AG04450 (cell line): ENCODE measurements at regions not wholly inside any gene's neighbourhood (a gene's known extent, or its start where the extent isn't known, plus 50 kb on each side); places are given as distances from the start of the nearest gene placed in this dataset.
"Not testable (repeated sequence)": the region's sequence is repeated elsewhere in the genome, so short reads cannot be mapped to it uniquely, and the experiment has no call there.

Source experiments
- CTCF ChIA-PET: fragments of 300-600, 350-600 bp; formaldehyde crosslinking; extraction: SDS; loops from one replicate; lab custom pipeline; 2022; ENCODE audit warnings: antibody characterized with exemption, inconsistent platforms; lab: Charles Lee
- POLR2A ChIA-PET: fragments of 350-600 bp; formaldehyde crosslinking; extraction: SDS; loops from one replicate; lab custom pipeline; 2021; ENCODE audit warnings: antibody characterized with exemption, inconsistent platforms; lab: Yijun Ruan, JAX
- DNase-seq: peaks from one replicate; pipeline ENCODE4 v3.0.0-alpha.2; 2011; ENCODE audit warnings: low read depth, low spot score
- H3K27ac ChIP-seq: one replicate; pipeline ENCODE4 v1.5.1; 2012; ENCODE audit warnings: low read depth, low read length, control low read depth
- H3K27me3 ChIP-seq: one replicate; pipeline ENCODE4 v1.6.0; 2012; ENCODE audit warnings: low read length; ENCODE audit not compliant: control insufficient read depth, insufficient read depth
- H3K4me3 ChIP-seq: 2 replicates; pipeline ENCODE4 v1.5.1; 2011; ENCODE audit warnings: mild to moderate bottlenecking, low read depth, low read length, control low read depth
- H3K9me3 ChIP-seq: 2 replicates; pipeline ENCODE4 v1.5.1; 2012; ENCODE audit warnings: low read length; ENCODE audit not compliant: control insufficient read depth, insufficient read depth
- CTCF ChIP-seq: IDR thresholded peaks from 2 replicates; pipeline ENCODE4 v1.5.1; 2011; ENCODE audit warnings: low read depth, low read length, control low read depth, inconsistent platforms

GRCh38 chr9:73050065-73050816 is 97.4 kb upstream of the ALDH1A1 start:
- Histone ChIP-seq H3K27me3 (no peaks in the 10 kb centered on the region), H3K9me3 (no peaks in the 10 kb centered on the region), H3K27ac (no peak overlapping the region), H3K4me3 (no peak overlapping the region)
- TF ChIP-seq CTCF: no peak
- no peak for DNase-seq
- ChIA-PET CTCF (interaction anchor here (1.2 to 3.1 kb wide), 2 partner anchors 27 to 193 kb away, joined by 3 to 10 read pairs; no protein-coding TSS in a partner anchor), POLR2A (no interaction called here)

- Histone ChIP-seq H3K27me3 (no peaks in the 10 kb centered on the region), H3K27ac (no peak overlapping the region), H3K4me3 (no peak overlapping the region), H3K9me3 (no peaks in the 10 kb centered on the region)
- ChIA-PET POLR2A (no interaction called here), CTCF (interaction anchor here (1.2 kb wide), 1 partner anchor 192 kb away, joined by 3 read pairs; no protein-coding TSS in a partner anchor)
- TF ChIP-seq CTCF: no peak
- DNase-seq: no peak
These were observed 96.4 kb upstream of the ALDH1A1 start for GRCh38 chr9:73049280-73049679.

- Histone ChIP-seq H3K4me3 (no peak overlapping the region), H3K9me3 (no peaks in the 10 kb centered on the region), H3K27ac (no peak overlapping the region), H3K27me3 (no peaks in the 10 kb centered on the region)
- DNase-seq: no peak
- CTCF ChIA-PET: no interaction called here
- POLR2A ChIA-PET: no interaction called here
- no peak for TF ChIP-seq CTCF
These were observed 93.9 kb upstream of the ALDH1A1 start for GRCh38 chr9:73046769-73047168.

DNA sequence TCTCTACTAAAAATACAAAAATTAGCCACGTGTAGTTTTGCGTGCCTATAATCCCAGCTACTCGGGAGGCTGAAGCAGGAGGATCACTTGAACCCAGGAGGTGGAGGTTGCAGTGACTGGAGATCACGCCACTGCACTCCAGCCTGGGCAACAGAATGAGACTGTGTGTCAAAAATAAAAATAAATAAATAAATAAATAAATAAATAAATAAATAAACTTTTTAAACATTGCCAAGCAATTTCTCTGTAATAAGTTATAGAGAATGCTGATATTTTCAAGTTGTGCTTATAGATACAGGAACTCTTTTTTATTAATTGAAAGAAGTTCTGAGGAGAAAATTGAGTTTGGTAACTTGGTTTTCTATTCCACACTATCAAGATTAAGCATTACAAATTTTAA is 91.9 kb upstream of the ALDH1A1 start:
- H3K27me3 ChIP-seq, H3K27ac ChIP-seq, H3K4me3 ChIP-seq, POLR2A ChIA-PET, H3K9me3 ChIP-seq, DNase-seq, CTCF ChIA-PET: not testable (repeated sequence)

DNA sequence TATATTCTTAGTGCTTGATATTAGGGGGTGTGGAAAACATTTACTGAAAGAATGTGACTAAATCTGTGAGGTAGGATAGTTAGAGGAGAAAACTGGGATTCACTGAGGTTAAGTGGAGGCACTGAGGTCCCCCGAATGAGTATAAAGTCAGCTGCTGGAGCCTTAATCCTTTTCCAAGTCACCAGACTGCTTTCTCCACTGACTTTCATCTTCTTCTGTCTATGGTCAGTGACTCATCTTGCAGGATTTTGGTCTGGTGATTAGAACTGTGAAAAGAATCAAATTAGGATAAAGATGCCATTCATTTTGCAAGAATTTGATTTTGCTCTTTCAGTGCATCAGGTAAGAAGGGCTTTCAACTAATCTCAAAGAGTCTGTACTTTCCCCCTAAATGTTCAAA is 89.3 kb upstream of the ALDH1A1 start:
- ChIA-PET POLR2A (no interaction called here), CTCF (no interaction called here)
- no peak overlapping the region for H3K27ac ChIP-seq

More for the DNA sequence above, 89.3 kb upstream of the ALDH1A1 start:
- H3K9me3 ChIP-seq: no peaks in the 10 kb centered on the region
- no peak for DNase-seq
- no peak for TF ChIP-seq CTCF
- no peak overlapping the region for H3K4me3 ChIP-seq
- H3K27me3 ChIP-seq: no peaks in the 10 kb centered on the region
